B cell (primary cell): ENCODE measurements at regions not wholly inside any gene's neighbourhood (a gene's known extent, or its start where the extent isn't known, plus 50 kb on each side); places are given as distances from the start of the nearest gene placed in this dataset.

Experiments
- EZH2 ChIP-seq: IDR thresholded peaks from 2 replicates; pipeline ENCODE4 v1.6.1; 2012; ENCODE audit warnings: borderline replicate concordance, low read depth, mild to moderate bottlenecking, moderate library complexity, low read length; ENCODE audit not compliant: insufficient read depth, poor library complexity, severe bottlenecking
- TF ChIP-seq, protein P1 (sequence below): fragments of 200-600 bp; IDR thresholded peaks from one replicate; pipeline ENCODE4 v1.8.0; 2022; ENCODE audit warnings: antibody characterized with exemption, mild to moderate bottlenecking

DNA sequence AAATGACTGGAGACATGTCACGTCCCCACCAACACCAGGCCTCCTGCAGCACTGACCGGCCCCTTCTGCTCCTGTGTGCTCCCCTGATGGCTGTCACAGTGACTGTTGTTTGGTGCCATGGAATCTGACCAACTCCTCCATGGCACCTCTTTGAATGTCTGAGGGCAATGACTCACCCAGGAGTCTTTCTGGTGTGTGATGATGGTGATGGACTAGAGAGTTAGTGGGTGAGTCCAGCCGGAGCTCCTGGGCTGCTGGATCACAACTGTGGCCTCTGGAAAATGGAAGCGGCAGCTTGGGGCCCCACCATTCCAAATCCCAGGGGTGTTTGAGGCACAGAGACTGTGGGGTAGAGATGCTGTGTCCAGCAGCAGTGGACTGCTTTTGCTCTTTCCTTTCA, 133.3 kb downstream of the TFAP2C start:
- TF ChIP-seq EZH2, result no peak
- TF ChIP-seq, protein P1, sequence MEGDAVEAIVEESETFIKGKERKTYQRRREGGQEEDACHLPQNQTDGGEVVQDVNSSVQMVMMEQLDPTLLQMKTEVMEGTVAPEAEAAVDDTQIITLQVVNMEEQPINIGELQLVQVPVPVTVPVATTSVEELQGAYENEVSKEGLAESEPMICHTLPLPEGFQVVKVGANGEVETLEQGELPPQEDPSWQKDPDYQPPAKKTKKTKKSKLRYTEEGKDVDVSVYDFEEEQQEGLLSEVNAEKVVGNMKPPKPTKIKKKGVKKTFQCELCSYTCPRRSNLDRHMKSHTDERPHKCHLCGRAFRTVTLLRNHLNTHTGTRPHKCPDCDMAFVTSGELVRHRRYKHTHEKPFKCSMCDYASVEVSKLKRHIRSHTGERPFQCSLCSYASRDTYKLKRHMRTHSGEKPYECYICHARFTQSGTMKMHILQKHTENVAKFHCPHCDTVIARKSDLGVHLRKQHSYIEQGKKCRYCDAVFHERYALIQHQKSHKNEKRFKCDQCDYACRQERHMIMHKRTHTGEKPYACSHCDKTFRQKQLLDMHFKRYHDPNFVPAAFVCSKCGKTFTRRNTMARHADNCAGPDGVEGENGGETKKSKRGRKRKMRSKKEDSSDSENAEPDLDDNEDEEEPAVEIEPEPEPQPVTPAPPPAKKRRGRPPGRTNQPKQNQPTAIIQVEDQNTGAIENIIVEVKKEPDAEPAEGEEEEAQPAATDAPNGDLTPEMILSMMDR, result no peak
